Middle frontal gyrus (tissue), 1 donor: ENCODE measurements at regions not wholly inside any gene's neighbourhood (a gene's known extent, or its start where the extent isn't known, plus 50 kb on each side); places are given as distances from the start of the nearest gene placed in this dataset.

Experiments used
- DNase-seq: peaks from one replicate; pipeline ENCODE4 v3.0.0-alpha.2; 2015; ENCODE audit warnings: low spot score; ENCODE audit errors: extremely low spot score

- no peak for DNase-seq
Observed at GRCh38 chr5:167478188-167478587, 813.3 kb upstream of the WWC1 start.

GRCh38 chr5:167479779-167480178 is 811.7 kb upstream of the WWC1 start:
- no peak for DNase-seq

- no peak for DNase-seq
Observed at GRCh38 chr5:167481345-167481744, 810.1 kb upstream of the WWC1 start.

- DNase-seq: no peak
Observed at GRCh38 chr5:167482555-167482954, 808.9 kb upstream of the WWC1 start.

GRCh38 chr5:167485061-167485774 is 806.2 kb upstream of the WWC1 start:
- DNase-seq: no peak

GRCh38 chr5:167488371-167488770 is 803.1 kb upstream of the WWC1 start:
- DNase-seq: no peak

- no peak for DNase-seq
Observed at GRCh38 chr5:167489202-167489601, 802.2 kb upstream of the WWC1 start.

DNA sequence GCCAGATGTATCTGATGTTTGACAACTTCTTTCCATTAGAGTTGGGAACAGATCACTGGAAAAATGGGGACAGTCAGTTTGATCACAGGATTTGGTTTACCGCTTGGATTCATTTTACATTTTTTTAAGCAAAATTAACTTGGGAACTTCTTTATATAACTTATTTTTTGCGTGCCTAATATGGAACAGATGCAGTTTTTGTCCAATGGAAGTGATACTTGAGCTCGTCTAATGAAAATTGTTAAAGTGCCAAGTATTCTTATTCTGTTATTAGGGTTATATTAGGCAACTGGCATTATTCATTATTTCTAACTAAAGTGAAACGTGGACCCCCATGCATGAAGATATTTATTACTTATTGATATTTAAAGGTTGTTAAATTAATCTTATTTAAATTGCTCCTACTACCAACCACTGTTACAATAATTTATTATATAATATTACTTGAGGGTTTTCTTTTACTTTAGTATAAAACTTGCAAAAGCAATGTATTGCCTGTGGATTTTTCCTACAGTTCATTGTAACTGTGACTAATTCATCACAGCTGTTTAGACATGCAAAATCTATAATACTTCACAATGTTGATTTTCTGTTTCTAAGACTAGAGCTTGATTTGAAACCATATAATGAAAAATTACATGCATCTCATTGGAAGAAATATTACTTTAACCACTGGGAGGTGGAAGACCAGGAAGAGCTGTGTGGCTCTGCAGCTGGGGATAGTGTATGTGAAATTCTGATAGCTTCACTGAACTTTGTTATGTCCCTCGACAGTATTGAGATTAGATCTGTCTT is 787.3 kb upstream of the WWC1 start:
- DNase-seq: no peak

GRCh38 chr5:167507463-167508233 is 783.8 kb upstream of the WWC1 start:
- DNase-seq: no peak

GRCh38 chr5:167509076-167509475 is 782.4 kb upstream of the WWC1 start:
- DNase-seq: no peak

DNA sequence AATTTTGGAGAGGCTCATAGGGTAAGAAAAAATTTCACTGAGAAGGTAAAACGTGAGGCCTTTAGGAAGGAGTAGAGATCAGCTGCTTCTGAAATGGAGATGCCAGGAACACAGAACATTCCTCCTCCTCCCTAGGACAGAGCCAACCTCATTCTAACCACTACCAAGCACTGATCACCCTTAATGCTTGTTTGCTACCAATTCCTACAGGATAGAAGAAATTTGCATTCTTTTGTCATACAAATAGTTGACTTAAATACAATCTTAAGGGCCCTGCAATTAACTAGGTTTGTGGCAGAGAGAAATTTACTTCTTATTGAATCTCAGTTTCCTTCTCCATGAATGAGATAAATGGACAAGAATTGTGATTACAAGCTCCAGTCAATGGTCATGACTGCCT is 780.2 kb upstream of the WWC1 start:
- no peak for DNase-seq

DNA sequence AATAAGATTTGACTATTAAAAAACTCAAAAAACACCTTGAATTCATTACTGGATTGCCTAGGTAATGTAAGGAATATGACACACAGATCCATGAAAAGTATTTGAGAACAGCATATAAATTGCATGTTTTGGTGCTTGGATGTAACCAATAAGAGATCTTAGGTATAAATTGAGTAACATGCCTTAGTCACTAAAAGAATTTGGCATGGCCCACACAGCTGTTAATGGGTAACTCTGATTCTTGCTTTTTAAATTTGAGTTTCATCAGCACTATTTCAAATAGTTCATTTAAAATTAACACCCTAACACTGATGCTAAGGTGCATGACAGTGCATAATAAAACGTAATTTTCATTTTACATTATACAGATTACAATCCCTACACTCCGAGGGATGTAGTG is 779.3 kb upstream of the WWC1 start:
- no peak for DNase-seq

GRCh38 chr5:167513381-167513780 is 778.1 kb upstream of the WWC1 start:
- DNase-seq: no peak

GRCh38 chr5:167514461-167514860 is 777.0 kb upstream of the WWC1 start:
- no peak for DNase-seq

GRCh38 chr5:167525004-167525403 is 766.4 kb upstream of the WWC1 start:
- no peak for DNase-seq

GRCh38 chr5:167528651-167529050 is 762.8 kb upstream of the WWC1 start:
- DNase-seq: no peak

DNA sequence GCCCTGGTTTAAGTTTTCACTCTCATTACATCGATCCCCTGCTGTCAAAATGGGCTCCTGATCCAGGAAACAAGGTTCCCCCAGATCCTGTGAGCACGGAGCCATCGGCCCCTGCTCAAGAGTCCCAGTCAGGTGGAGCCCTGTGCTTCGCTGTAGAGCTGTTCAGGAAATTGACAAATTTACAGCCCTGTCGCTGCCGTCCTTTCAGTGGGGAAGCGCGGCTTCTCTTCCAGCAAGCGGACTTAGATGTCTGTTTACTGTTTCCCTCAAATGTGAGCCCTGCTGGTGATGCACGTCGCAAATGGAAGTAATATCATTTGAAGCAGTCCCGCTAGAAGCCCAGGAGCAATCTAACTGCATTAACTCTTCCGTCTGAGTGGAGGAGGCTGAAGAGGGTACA is 760.9 kb upstream of the WWC1 start:
- no peak for DNase-seq

DNA sequence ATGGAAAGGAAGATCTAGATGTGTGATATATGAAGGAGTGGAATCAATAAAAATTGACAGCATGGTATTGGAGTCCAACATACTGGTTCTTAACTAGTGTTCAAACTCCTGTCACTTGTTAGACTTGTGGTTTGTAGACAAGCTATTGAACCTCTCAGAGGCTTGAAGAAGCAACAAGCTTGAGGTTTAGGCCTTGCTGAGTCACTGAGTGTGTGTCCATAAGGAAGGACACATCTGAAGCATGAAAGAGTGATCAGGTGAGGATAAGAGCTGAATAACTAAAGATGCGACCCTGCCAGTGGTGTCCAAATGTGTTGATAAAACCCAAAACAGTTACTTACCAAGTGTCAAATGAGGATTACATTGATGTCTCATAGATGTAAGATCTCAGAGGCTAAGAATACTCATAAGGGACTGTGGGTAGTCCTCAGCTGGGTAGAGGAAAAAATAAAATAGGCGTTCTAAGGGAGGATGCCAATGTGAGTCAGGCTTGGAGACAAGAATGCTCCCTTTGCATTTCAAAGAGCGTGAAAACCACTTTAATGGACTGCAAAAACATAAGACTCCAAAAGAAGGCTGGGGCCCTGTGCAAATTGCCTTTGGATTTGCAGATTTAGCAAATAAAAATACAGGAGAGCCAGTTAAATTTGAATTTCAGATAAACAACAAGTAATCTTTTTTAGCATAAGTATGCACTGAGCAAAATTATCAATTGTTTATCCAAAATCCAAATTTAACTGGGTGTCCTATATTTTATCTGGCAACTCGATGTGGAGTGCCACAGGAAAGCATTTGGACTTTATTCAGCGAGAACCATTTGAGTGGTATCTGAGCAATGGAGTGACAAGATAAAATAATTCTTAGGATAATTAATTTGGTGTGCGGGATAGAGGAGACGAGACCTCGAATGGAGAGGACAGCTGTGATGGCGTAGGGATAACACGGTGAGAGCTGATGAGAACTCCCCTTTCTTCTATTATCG is 757.3 kb upstream of the WWC1 start:
- no peak for DNase-seq

- DNase-seq: no peak
Observed at GRCh38 chr5:167539747-167540146, 751.7 kb upstream of the WWC1 start.

GRCh38 chr5:167546270-167546669 is 745.2 kb upstream of the WWC1 start:
- DNase-seq: no peak

- no peak for DNase-seq
Observed at GRCh38 chr5:167552356-167552755, 739.1 kb upstream of the WWC1 start.
